Right atrium auricular region (tissue), 2 donors: ENCODE measurements at regions not wholly inside any gene's neighbourhood (a gene's known extent, or its start where the extent isn't known, plus 50 kb on each side); places are given as distances from the start of the nearest gene placed in this dataset.

Source experiments
- DNase-seq: peaks from one replicate; pipeline ENCODE4 v3.0.0-alpha.2; 2019; ENCODE audit warnings: low spot score
- H3K27ac ChIP-seq, 2 donors: fragments of 200-600 bp; sonication (generic); 1 replicate in 1 of 2; 2 replicates in 1 of 2; pipeline ENCODE4 v1.5.1; 2016 to 2019
- H3K27me3 ChIP-seq, 2 donors: fragments of 200-600 bp; sonication (generic); one replicate each; pipeline versions ENCODE4 v1.5.1 to v1.6.0; 2017 to 2019
- H3K36me3 ChIP-seq: fragments of 200-600 bp; sonication (generic); one replicate; pipeline ENCODE4 v1.5.1; 2016
- H3K4me1 ChIP-seq, 2 donors: fragments of 200-600 bp; sonication (generic); one replicate each; pipeline versions ENCODE4 v1.5.1 to v1.6.0; 2017 to 2019
- H3K4me3 ChIP-seq, 2 donors: fragments of 200-600 bp; sonication (generic); 1 replicate in 1 of 2; 2 replicates in 1 of 2; pipeline ENCODE4 v1.5.1; 2017 to 2019; ENCODE audit warnings: mild to moderate bottlenecking in 1 of 2, moderate library complexity in 1 of 2
- H3K9me3 ChIP-seq, 2 donors: fragments of 200-600 bp; sonication (generic); one replicate each; pipeline ENCODE4 v1.5.1; 2019
- CTCF ChIP-seq, 2 donors: fragments of 200-600 bp; sonication (generic); IDR thresholded peaks; one replicate each; pipeline ENCODE4 v1.5.1; 2019; ENCODE audit warnings: antibody characterized with exemption in 2 of 2

GRCh38 chr6:88295663-88296062 lies 129.5 kb upstream of the CNR1 start:
- Histone ChIP-seq H3K4me3 (no peak overlapping the region), H3K36me3 (no peaks in the 10 kb centered on the region), H3K27ac (no peak overlapping the region), H3K27me3 (no peaks in the 10 kb centered on the region), H3K4me1 (no peaks in the 10 kb centered on the region), H3K9me3 (peaks cover 0 to 5% of the 10 kb centered on the region in 2 donors)
- no peak for DNase-seq
- TF ChIP-seq CTCF (IDR thresholded peaks at IDR 0.05) = no peak

- Histone ChIP-seq H3K4me3 (no peak overlapping the region), H3K27me3 (no peaks in the 10 kb centered on the region), H3K4me1 (no peaks in the 10 kb centered on the region), H3K9me3 (peaks cover 0 to 8% of the 10 kb centered on the region in 2 donors), H3K27ac (no peak overlapping the region), H3K36me3 (no peaks in the 10 kb centered on the region)
- DNase-seq = no peak
- TF ChIP-seq CTCF (IDR thresholded peaks at IDR 0.05) = no peak
Observed at GRCh38 chr6:88294702-88295101, 128.6 kb upstream of the CNR1 start.

GRCh38 chr6:88290411-88290810 lies 124.3 kb upstream of the CNR1 start:
- Histone ChIP-seq H3K36me3 (no peaks in the 10 kb centered on the region), H3K4me3 (no peak overlapping the region), H3K27me3 (no peaks in the 10 kb centered on the region), H3K9me3 (peaks cover 0 to 30% of the 10 kb centered on the region in 2 donors), H3K4me1 (no peaks in the 10 kb centered on the region), H3K27ac (no peak overlapping the region)
- no peak for DNase-seq
- no peak for TF ChIP-seq CTCF (IDR thresholded peaks at IDR 0.05)

- peaks cover 0 to 38% of the 10 kb centered on the region in 2 donors for H3K9me3 ChIP-seq
- H3K27ac ChIP-seq = no peak overlapping the region
- no peak for DNase-seq
- no peak for TF ChIP-seq CTCF (IDR thresholded peaks at IDR 0.05)
- no peaks in the 10 kb centered on the region for H3K36me3 ChIP-seq
- no peaks in the 10 kb centered on the region for H3K4me1 ChIP-seq
- no peaks in the 10 kb centered on the region for H3K27me3 ChIP-seq
- no peak overlapping the region for H3K4me3 ChIP-seq
Observed at GRCh38 chr6:88287696-88288095, 121.5 kb upstream of the CNR1 start.

GRCh38 chr6:88276331-88276730 lies 110.2 kb upstream of the CNR1 start:
- Histone ChIP-seq H3K9me3 (no peaks in the 10 kb centered on the region), H3K4me1 (no peaks in the 10 kb centered on the region), H3K27me3 (no peaks in the 10 kb centered on the region), H3K27ac (no peak overlapping the region), H3K36me3 (no peaks in the 10 kb centered on the region), H3K4me3 (no peak overlapping the region)
- no peak for DNase-seq
- TF ChIP-seq CTCF (IDR thresholded peaks at IDR 0.05) = no peak

- Histone ChIP-seq H3K36me3 (no peaks in the 10 kb centered on the region), H3K9me3 (no peaks in the 10 kb centered on the region), H3K4me1 (no peaks in the 10 kb centered on the region), H3K27me3 (no peaks in the 10 kb centered on the region), H3K27ac (no peak overlapping the region), H3K4me3 (no peak overlapping the region)
- no peak for TF ChIP-seq CTCF (IDR thresholded peaks at IDR 0.05)
- no peak for DNase-seq
Observed at GRCh38 chr6:88268508-88268907, 102.4 kb upstream of the CNR1 start.
